ENCODE measurements at regions not wholly inside any gene's neighbourhood (a gene's known extent, or its start where the extent isn't known, plus 50 kb on each side); places are given as distances from the start of the nearest gene placed in this dataset.
A peak's percentile ranks its signal among the peaks of the same experiment; 100 is the strongest.
"Not testable (repeated sequence)": the region's sequence is repeated elsewhere in the genome, so short reads cannot be mapped to it uniquely, and the experiment has no call there.

DNA sequence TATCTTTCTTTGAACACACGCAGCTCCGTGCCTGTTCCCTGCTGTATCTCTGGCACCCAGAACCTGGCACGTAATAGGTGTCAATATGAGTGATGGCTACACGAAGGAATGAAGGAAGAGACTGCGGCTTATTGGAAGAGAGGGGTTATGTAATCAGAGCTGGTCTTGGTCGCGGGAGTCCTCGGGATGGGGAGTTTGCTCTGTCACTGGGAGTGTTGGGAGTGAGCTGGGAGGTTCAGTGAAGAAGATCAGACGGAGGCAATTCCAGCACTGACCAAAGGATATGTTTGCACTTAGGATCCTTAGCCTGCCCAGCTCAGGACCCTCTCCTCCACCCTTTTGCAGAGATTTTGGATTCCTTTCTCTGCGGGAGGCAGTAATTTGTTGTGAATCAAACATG, 709.1 kb downstream of the PTPRU start:
- no peak for ATAC-seq
- H3K9me3 Mint-ChIP-seq: no peaks in the 10 kb centered on the region
- DNase-seq (ENCODE audit: low spot score in 2 of 2): no peak
- H3K27ac Mint-ChIP-seq: no peak overlapping the region
- no peak overlapping the region for H3K4me3 Mint-ChIP-seq
- H3K4me1 Mint-ChIP-seq: peaks cover 6% of the 10 kb centered on the region
- H3K36me3 Mint-ChIP-seq: no peaks in the 10 kb centered on the region

DNA sequence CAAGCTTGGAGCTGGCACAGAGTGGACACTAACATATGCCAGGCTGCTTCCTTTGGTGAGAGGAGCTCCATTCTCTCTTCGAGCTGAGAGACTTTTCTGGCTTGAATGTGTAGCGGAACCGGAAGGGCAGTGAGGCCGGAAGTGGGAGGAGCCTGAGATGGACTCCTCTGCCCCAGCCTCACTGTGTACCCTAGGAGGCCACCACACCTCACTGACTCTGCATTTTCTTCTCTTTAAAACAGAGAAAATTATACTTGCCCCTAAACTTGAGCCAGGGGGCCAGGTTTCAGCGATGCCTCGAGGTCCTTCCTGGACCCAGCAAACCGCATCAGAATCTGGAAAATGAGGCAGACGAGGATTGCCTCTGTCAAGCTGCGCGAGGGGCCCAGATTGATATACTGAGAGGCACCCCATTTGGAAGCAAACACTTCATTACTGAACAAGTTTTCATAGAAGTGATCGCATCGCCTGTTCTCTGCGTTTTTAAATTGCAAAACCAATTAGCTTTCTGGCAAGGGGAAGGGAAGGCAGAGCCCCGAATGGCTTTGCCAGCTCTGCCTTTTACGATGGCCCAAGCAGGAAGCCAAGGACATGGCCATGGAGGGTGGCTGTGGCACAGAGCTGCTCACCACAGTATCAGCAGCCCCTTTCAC, 708.1 kb downstream of the PTPRU start:
- ATAC-seq (no peak), DNase-seq (ENCODE audit: low spot score in 2 of 2) (no peak)
- H3K9me3 Mint-ChIP-seq: no peaks in the 10 kb centered on the region
- H3K36me3 Mint-ChIP-seq: no peaks in the 10 kb centered on the region
- H3K27ac Mint-ChIP-seq: no peak overlapping the region
- no peak overlapping the region for H3K4me3 Mint-ChIP-seq
- peaks cover 6% of the 10 kb centered on the region for H3K4me1 Mint-ChIP-seq

DNA sequence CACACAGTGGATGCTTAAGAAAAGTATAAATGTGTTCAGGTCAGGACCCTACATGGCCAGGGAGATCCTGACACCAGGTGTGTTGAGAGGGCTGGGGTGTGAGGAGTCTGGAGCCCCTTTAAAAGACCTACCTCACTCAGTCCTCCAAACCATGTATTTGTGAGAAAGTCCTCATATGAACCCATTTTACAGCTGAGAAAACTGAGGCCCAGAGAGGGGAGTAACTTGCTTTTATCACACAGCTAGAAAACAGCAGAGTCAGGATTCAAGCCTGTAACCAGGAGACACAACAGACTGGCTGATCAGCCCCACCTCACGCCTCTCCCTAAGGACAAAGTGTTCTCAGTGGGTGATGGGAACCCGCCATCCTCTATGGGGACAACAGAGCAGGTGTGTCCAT, 706.7 kb downstream of the PTPRU start:
- Mint-ChIP-seq H3K36me3 (no peaks in the 10 kb centered on the region), H3K9me3 (no peaks in the 10 kb centered on the region), H3K4me3 (no peak overlapping the region), H3K27ac (no peak overlapping the region), H3K4me1 (no peaks in the 10 kb centered on the region)
- no peak for DNase-seq (ENCODE audit: low spot score in 2 of 2)
- no peak for ATAC-seq

DNA sequence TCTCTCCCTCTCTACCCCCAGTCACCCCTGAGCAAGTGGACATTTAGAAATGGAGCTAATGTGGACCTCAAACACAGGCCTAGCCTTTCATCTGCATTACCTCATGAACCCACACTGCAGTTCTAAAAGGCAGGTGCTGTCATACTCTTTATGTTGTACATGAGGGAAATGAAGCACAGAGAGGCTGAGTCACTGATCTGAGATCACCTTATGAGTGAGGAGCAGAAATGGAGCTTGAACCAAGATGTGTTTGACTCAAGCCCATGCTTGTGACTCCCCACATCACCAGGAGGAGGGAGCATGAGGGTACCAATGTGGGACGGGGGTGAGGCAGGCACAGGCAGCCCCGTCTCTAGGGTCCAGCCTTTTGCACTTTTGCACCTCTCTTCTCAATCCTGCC, 702.8 kb downstream of the PTPRU start:
- no peak overlapping the region for H3K27ac Mint-ChIP-seq
- ATAC-seq: peak; percentile 76
- H3K36me3 Mint-ChIP-seq: no peaks in the 10 kb centered on the region

DNA sequence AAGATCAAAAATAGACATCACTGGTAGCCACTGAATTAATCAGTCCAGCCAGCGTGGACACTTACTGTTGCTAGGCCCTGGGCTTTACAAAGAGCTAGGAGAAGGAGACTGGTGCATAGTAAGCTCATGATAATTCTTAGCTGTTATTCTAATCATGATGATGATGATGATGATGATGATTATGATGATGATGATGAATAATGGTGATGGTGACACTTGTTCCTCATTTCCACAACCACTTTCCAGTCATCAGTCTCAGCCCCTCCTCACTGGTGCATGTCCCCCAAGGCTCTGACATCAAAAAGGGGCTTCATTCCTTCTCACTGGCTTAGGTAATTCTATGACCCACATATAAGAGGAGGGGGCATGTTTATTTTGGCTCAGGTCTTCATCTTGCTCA, 701.0 kb downstream of the PTPRU start:
- no peaks in the 10 kb centered on the region for H3K9me3 Mint-ChIP-seq
- H3K4me3 Mint-ChIP-seq: no peak overlapping the region
- no peaks in the 10 kb centered on the region for H3K36me3 Mint-ChIP-seq
- H3K27ac Mint-ChIP-seq: no peak overlapping the region
- ATAC-seq (no peak), DNase-seq (ENCODE audit: low spot score in 2 of 2) (no peak)
- no peaks in the 10 kb centered on the region for H3K4me1 Mint-ChIP-seq

More for the DNA sequence above, 702.8 kb downstream of the PTPRU start:
- Mint-ChIP-seq H3K4me3 (no peak overlapping the region), H3K9me3 (no peaks in the 10 kb centered on the region), H3K4me1 (no peaks in the 10 kb centered on the region)
- DNase-seq (ENCODE audit: low spot score in 2 of 2): no peak

DNA sequence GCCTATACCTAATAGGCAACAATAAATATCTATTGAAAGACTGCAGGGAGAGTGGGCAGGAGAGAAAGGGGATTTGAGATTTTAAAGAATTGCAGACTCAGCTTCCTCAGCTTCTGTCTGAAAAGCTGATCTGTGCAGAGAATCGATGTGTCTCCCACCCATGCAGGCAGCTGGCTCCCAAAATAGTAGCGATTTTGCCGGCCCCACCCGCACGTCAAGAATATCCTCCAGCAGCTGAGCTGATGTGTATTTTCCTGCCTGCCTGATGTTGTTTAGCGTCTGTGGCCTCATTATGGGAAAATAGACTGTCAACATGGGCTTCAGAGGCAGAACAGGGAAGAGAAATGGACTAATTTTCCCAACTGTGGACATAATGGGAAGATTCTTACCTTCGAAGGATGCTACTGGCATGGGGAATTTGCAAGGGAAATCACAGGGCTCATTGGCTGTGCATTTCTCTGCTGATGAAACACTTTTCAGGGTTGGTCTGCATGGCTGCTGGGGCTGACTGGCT, 699.8 kb downstream of the PTPRU start:
- ATAC-seq (no peak), DNase-seq (ENCODE audit: low spot score in 2 of 2) (no peak)
- no peaks in the 10 kb centered on the region for H3K4me1 Mint-ChIP-seq
- no peak overlapping the region for H3K4me3 Mint-ChIP-seq
- no peaks in the 10 kb centered on the region for H3K36me3 Mint-ChIP-seq
- H3K9me3 Mint-ChIP-seq: no peaks in the 10 kb centered on the region
- no peak overlapping the region for H3K27ac Mint-ChIP-seq

DNA sequence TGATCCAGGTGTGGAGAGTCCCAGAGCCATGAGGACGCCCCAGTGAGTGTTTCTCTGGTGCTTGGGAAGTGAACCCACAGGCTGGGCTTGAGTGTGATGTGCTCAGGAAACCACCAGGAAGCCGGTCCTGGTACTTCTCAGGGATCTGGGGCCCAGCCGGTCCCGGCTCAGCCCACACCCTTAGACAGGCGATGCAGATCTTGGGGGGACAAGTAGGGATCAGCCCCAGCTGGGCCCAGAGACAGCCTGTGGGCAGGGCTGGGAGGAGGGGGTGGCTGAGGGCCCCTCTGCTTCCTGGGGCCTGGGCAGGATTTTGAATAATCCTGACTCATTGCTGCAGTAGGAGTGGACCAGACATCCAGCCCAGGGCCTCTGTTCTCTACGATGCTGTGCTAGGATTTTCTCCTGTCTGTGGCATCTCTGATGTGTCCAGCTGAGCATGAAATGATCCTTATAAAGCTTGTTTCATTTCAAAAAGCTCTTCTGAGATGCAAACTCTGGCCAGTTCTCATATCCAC, 698.0 kb downstream of the PTPRU start:
- DNase-seq (ENCODE audit: low spot score in 2 of 2) (no peak), ATAC-seq (no peak)
- no peaks in the 10 kb centered on the region for H3K4me1 Mint-ChIP-seq
- no peak overlapping the region for H3K27ac Mint-ChIP-seq
- no peak overlapping the region for H3K4me3 Mint-ChIP-seq
- H3K36me3 Mint-ChIP-seq: no peaks in the 10 kb centered on the region
- H3K9me3 Mint-ChIP-seq: no peaks in the 10 kb centered on the region

DNA sequence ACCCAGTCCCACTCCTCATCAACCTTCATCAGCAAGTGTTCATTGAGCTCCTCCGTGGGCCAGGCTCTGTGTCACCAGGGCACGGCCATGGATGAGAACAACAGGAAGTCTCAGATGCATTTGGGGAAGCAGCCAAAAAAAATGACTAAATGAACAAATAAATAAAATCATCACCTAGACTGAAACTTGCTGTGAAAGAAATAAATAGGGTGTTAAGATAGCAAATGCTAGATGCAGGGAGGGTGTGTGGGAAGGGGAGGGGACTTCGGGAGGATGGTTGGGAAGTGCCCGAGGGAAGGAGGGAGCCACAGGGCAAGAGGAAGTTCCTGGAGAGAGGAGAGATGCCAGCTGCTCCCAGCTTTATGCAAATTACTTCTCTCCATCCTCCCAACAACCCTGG, 696.7 kb downstream of the PTPRU start:
- H3K4me3 Mint-ChIP-seq: no peak overlapping the region
- H3K9me3 Mint-ChIP-seq: no peaks in the 10 kb centered on the region
- no peaks in the 10 kb centered on the region for H3K36me3 Mint-ChIP-seq
- no peak for ATAC-seq
- H3K4me1 Mint-ChIP-seq: no peaks in the 10 kb centered on the region
- no peak overlapping the region for H3K27ac Mint-ChIP-seq
- DNase-seq (ENCODE audit: low spot score in 2 of 2): no peak

DNA sequence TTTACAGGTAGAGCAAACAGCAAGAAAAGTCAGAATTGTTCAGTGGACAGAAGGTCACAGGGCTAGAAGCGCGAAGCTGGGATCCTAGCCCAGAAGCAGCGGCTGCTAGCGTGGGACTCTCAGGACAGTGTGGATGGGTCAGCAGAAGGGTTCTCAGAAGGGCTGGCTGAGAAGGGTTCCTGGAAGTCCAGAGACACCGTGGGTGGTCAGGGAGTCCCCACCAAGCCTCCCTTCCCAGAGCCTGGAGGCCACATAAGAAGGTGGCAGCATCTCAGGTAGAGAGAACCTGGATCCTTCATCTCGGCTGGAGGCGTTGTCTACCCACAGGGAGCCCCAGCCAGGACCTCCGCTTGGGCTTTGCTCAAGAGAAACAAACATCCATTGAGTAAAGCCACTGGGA, 696.3 kb downstream of the PTPRU start:
- Mint-ChIP-seq H3K36me3 (no peaks in the 10 kb centered on the region), H3K27ac (no peak overlapping the region), H3K4me3 (no peak overlapping the region), H3K9me3 (no peaks in the 10 kb centered on the region), H3K4me1 (no peaks in the 10 kb centered on the region)
- ATAC-seq: no peak
- no peak for DNase-seq (ENCODE audit: low spot score in 2 of 2)

DNA sequence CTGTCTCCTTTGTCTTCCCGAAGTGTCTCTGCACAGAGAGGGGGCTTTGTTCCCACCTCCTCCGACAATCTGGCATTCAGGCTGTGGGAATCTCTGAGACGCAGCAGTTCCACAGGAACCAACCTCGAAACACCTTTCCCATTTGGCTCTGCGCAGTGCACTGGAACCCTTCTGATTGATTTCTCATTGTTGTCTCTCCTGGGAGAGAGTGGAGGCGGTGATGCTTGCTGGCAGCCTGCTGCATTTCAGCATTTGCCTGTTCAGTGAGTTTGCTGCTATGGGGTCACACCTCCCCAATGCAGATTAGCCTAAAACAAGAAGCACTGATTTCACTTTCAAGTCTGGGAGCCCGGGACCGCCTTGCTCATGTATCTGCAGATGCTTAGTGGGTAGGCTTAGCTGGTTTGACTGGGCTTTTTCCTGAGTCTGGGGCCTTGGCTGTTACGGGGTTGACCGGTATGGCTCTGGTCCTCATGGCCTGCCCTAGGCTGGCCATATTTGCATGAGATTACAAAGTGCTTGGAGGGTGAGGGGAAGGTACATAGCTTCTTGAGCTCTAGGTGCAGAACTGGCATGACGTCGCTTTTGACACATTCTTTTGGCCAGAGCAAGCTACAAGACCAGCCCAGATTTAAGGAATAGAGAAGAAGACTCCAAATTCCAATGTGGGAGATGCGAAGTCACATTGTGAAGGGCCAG, 695.3 kb downstream of the PTPRU start:
- no peaks in the 10 kb centered on the region for H3K36me3 Mint-ChIP-seq

DNA sequence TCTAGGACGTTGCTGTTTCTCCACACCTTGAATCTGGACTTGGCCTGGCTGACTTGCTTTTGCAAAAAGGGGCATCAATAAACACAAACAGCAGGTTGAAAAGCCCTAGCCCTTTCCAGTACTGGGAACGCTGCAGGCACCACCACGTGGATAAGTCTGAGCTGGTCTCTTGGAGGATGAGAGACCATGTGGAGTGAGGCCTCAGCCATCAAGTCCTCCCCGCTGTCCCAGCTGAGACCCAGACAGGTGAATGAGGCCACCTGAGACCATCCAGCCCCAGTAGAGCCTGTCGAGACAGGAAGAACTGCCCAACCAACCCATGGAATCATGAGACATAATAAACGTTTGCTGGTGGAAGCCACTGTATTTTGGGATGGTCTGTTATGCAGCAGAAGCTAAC, 688.7 kb downstream of the PTPRU start:
- Mint-ChIP-seq H3K4me3 (no peak overlapping the region), H3K27ac (no peak overlapping the region), H3K36me3 (no peaks in the 10 kb centered on the region), H3K4me1 (no peaks in the 10 kb centered on the region), H3K9me3 (no peaks in the 10 kb centered on the region)
- no peak for DNase-seq (ENCODE audit: low spot score in 2 of 2)
- no peak for ATAC-seq

More for the DNA sequence above, 695.3 kb downstream of the PTPRU start:
- Mint-ChIP-seq H3K4me3 (no peak overlapping the region), H3K9me3 (no peaks in the 10 kb centered on the region), H3K27ac (no peak overlapping the region), H3K4me1 (no peaks in the 10 kb centered on the region)
- no peak for DNase-seq (ENCODE audit: low spot score in 2 of 2)
- ATAC-seq: no peak

DNA sequence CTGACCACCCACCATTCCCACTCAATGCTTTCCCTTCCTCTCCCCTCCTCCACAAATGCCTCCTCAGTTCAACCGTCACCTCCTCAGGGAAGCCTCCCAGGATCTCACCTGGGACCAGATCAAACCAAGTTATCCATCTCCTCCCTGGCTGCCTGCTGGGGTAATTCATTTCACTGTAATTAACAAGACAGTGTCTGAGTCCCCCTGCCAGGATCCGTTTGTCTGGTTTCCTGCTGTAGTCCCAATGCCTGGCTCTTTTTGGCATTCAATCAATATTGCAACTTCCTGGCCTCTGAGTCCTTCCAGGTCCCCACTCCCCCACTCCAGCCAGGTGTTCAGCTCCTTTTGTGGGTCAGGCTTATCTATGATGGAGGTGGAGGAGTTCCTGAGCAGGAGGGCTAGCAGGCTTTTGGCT, 687.7 kb downstream of the PTPRU start:
- no peak for ATAC-seq
- Mint-ChIP-seq H3K27ac (no peak overlapping the region), H3K4me1 (no peaks in the 10 kb centered on the region), H3K4me3 (no peak overlapping the region), H3K9me3 (no peaks in the 10 kb centered on the region), H3K36me3 (no peaks in the 10 kb centered on the region)
- DNase-seq (ENCODE audit: low spot score in 2 of 2): no peak

DNA sequence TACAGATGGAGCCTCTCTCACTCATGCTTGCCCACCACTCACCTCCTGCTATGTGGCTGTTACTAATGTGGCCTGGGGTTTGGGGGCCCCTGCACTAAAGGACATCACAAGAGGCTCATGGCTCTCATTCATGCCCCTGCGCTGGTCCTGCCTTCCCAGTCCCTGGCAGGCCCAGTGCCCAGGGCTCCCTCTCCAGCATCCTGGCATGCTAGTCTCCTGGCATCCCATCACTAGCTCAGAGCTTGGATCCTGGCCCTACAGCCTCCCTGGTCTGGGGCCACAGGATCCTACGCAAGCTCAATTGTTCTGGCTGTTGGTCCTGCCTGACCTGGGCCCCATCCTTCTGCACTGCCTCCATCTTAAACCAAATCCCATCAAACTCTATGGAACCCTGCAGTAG, 685.4 kb downstream of the PTPRU start:
- no peaks in the 10 kb centered on the region for H3K4me1 Mint-ChIP-seq
- H3K36me3 Mint-ChIP-seq: no peaks in the 10 kb centered on the region
- H3K4me3 Mint-ChIP-seq: no peak overlapping the region
- H3K9me3 Mint-ChIP-seq: no peaks in the 10 kb centered on the region
- H3K27ac Mint-ChIP-seq: no peak overlapping the region
- no peak for ATAC-seq
- DNase-seq (ENCODE audit: low spot score in 2 of 2): no peak

DNA sequence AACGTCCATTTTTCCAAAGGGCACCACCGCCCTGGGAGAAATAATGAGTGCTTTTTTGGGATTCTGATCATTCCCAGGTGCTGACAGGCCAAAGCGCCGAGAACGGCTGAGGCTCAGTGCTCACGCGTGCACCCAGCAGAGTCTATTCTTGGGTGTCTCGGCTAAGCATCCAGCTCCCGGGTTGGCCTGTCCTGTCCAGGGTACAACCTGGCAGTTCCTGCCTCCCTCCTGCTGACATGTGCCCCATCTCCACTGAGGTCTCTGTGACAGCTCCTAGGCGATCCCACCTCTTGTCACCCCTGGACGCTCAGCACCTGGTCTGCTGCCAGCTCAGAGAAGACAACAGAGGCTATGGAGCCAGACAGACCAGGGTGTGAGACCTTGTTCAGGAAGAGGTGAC, 684.5 kb downstream of the PTPRU start:
- H3K9me3 Mint-ChIP-seq: no peaks in the 10 kb centered on the region
- DNase-seq (ENCODE audit: low spot score in 2 of 2): no peak
- no peaks in the 10 kb centered on the region for H3K36me3 Mint-ChIP-seq
- no peak overlapping the region for H3K4me3 Mint-ChIP-seq
- no peak for ATAC-seq
- H3K27ac Mint-ChIP-seq: no peak overlapping the region
- no peaks in the 10 kb centered on the region for H3K4me1 Mint-ChIP-seq

DNA sequence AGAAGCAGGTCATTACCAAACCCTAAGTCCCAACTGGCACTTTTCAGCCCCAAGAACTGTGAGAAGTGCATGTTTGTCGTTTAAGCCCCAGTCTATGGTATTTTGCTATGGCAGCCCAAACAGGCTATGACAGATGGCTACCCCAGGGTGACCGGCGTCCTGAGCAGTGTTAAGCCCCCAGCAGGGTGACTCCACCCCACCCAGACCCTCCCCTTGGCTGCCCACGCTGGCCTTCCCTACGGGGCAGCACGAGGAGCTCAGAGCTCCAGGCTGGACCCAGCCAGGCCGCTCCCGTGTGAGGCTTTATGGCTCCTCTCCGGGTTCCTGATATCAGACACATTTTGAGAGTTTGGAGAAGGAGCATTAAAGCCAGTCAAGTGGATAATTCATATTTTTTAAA, 684.0 kb downstream of the PTPRU start:
- Mint-ChIP-seq H3K4me3 (no peak overlapping the region), H3K4me1 (no peaks in the 10 kb centered on the region), H3K27ac (no peak overlapping the region), H3K9me3 (no peaks in the 10 kb centered on the region), H3K36me3 (no peaks in the 10 kb centered on the region)
- DNase-seq (ENCODE audit: low spot score in 2 of 2) (no peak), ATAC-seq (no peak)

DNA sequence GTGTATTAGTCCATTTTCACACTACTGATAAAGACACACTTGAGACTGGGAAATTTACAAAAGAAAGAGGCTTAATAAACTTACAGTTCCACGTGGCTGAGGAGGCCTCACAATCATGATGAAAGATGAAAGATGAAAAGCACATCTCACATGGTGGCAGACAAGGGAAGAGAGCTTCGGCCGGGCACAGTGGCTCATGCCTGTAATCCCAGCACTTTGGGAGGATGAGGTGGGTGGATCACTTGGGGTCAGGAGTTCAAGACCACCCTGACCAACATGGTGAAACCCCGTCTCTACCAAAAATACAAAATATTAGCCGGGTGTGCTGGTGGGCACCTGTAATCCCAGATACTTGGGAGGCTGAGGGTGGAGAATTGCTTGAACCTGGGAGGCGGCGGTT, 682.7 kb downstream of the PTPRU start:
- not testable (repeated sequence) for ATAC-seq; H3K4me1 Mint-ChIP-seq; DNase-seq (ENCODE audit: low spot score in 2 of 2); H3K36me3 Mint-ChIP-seq; H3K9me3 Mint-ChIP-seq; H3K4me3 Mint-ChIP-seq; H3K27ac Mint-ChIP-seq
